Germinal center (tissue), 1 donor: ENCODE measurements at regions not wholly inside any gene's neighbourhood (a gene's known extent, or its start where the extent isn't known, plus 50 kb on each side); places are given as distances from the start of the nearest gene placed in this dataset.
"Not testable (repeated sequence)": the region's sequence is repeated elsewhere in the genome, so short reads cannot be mapped to it uniquely, and the experiment has no call there.

ENCODE experiments used
- DNase-seq: peaks from one replicate; pipeline ENCODE4 v3.0.0; 2012; ENCODE audit warnings: mixed read lengths, low spot score

DNA sequence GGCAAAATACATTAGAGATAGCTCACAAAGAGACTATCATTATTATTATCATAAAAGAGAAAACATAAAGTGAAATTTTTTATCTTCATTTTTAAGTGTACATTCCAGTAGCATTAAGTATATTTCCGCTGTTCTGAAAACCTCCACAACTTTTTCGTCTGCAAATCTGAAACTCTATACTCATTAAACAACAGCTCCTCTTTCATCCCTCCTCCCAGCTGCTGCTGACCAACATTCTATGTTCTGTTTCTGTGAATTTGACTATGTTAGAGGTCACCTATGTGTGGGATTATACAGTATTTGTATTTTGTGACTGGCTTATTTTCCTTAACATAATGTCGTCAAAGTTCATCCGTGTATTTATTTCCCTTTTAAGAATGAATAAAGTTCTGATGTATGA, 429.3 kb upstream of the TPK1 start:
- no peak for DNase-seq

DNA sequence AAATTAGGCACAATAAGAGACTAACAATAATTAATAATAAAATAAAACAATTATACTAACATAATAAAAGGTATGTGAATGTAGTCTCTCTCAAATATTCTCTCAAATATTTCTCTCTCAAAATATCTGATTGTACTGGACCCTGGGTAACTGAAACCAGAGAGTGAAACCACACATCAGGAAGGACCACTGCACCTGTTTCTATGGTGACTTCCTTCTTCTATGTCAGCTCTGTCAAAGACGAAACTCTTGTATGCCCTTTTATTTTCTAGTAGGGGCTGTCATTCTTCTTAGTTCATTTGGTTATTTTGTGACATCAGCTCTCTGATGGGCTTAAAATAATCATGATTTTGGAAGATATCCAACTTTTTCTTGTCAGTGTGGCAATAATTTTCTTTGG, 428.0 kb upstream of the TPK1 start:
- DNase-seq: no peak

DNA sequence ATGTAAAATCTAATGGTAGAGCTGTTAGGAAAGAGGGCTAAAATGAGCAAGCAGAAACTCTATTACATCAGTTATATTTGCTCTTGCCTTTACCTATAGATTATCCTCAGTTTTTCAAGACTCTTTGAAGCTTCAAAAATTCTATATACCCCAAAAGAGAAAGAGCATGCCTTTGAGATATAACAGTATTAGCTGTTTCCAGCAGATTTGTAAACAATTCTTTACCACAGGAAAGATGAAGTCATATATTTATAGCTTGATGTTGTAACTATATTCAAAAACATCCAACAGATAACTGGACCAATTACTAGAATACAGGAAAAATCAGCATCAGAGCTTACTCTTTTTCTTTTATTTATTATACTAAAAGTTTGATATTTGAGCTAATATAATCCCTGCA, 416.2 kb upstream of the TPK1 start:
- DNase-seq: no peak

DNA sequence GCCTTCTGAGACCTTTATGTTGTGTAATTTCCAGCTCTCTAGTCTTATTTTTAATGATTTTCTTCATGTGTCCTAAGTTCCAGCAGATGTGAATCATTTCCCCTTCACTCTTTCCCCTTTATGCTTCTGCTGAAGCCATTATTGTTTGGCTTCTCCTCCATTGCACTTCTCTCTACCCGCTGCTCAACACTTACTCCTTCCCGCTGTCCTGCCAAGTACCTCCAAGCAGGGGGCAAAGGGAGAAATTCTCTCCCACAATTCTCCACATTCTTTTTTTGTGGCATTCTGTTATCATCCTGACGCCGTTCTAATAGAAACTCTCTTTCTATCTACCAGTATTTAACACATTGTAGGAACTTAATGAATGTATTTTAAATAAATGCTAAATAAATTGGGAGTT, 388.9 kb upstream of the TPK1 start:
- no peak for DNase-seq

DNA sequence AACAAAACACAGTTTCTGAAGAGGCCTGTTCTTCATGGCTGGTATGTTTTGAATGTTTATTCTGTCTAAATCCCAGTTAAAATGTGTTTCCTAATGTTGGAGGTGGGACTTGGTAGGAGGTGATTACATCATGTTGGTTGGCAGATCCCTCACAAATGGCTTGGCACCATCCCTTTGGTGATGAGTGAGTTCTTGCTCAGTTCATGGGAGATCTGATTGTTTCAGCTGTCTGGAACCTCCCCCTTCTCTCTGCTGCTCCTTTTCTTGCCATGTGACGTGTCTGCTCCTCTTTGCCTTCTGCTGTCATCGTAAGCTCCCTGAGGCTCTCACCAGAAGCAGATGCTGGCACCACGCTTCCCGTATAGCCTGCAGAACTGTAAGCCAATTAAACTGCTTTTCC, 383.6 kb upstream of the TPK1 start:
- no peak for DNase-seq

DNA sequence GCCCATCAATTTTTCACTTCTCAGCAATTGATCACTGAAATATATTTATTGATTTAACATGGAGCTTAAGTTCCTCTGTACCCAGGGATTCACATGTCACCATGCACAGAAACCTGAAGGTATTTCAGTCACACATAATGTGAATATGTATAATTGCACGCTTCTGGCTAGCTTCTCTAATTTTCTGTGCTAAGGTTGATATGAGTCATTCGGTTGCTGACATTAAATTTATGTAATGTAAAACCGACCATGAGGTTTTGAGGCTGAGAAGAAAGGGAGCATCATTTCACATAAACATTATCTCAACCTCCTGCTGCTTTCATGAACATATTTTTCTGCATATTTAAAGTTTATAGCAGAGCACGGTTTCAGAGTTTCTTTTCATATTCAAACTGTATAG, 381.0 kb upstream of the TPK1 start:
- no peak for DNase-seq

DNA sequence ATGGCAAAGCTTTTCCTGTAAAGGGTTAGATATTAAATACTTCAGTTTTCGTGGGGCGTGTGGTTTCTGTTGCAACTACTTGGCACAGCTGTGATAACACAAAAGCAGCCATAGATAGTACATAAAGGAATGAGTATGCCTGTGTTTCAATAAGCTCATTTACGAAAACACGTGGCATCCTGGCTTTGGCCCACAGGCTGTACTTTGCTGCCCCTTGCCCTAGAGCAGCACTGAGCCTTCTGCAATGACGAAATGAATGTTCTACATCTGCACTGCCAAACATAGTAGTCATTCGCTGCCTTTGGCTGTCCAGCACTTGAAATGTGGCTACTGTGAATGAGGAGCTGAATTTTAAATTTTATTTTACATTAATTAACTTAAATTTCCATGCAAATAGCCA, 376.2 kb upstream of the TPK1 start:
- DNase-seq: no peak

DNA sequence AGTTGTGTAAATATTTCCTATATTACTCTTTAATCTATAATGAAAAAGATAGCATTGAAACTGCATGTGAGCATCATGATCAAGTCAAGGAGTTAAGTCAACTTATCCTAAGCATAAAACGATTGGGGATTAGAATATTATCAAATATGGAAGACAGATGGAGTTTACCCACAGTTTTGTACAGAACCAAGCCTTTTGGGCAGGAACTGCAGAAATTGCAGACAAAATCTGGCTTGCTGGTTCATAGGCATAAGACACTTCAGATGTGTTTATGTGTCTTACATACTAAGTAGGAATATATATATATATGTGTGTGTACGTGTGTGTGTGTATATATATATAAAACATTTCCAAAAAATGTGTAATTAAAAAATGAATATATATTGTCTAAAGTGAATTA, 375.4 kb upstream of the TPK1 start:
- no peak for DNase-seq

DNA sequence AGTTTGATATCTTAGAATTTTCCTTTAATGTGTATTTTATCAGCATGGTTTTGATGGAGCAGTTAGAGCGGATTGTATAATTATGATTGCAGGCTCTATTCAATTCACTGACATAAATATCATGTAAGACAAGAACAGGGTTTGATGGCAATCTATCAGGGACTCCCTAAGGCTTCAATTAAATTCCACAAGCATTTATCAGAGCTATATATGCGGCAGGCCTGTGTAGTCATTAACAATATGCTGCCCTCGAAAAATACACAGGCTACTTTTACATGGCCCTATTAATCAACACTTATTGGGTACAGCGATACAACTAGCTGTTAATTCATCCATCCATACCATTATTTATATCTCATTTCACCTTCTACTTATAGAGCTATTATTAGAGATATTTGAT, 358.1 kb upstream of the TPK1 start:
- DNase-seq: no peak

DNA sequence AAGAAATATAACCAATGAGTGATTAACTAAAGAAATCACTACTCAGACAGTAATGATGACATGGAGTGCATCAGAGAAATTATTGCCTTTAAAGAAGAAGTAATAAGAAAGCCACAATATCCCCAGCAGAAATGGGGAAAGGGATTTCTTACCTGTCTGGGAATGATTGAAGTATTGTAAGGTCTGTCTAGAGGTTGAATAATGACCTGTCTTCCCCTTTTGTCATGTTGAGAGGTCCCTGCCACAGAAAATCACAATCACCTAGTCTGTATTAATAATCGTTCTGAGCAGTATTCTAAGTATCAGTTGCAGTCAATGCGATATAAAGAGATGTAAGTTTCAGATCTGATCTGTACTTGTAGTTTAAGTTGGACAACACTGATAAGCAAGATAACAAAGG, 349.1 kb upstream of the TPK1 start:
- DNase-seq: no peak

DNA sequence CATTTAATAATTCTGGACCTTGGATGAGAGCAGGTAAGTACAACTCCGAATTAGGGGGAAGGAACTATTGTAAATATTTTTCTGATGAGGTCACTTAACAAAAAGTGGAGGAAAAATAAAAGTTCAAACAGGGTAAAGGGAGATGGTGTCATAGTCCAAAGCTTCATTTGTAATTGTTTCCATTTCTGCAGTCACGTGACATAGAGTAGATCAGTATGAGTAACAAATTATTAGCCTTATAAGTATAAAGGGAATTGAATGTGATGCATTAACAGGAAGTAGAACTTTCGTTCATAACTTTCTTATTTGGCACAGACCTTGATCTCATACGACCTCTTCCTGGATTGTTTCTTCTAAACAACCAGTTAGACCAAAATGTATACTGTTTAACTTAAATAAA, 347.2 kb upstream of the TPK1 start:
- no peak for DNase-seq

DNA sequence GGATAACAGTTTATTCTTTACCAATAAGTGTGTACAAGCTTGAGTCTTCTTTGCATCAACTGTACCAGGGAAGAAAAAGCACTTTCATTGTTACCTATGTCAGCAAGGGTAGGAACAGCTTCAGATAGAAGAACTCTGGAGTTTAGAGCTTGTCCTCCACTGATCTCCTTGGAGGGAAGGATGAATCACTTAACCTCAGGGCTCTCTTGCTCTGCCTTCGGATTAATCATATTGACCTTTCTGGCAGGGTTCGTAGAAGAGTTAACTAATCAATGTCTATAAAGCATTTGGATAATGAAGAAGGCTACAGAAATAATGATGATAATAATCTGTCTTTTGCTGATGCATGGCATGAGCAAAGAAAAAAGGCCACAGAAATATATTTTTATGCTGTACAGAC, 339.5 kb upstream of the TPK1 start:
- no peak for DNase-seq

DNA sequence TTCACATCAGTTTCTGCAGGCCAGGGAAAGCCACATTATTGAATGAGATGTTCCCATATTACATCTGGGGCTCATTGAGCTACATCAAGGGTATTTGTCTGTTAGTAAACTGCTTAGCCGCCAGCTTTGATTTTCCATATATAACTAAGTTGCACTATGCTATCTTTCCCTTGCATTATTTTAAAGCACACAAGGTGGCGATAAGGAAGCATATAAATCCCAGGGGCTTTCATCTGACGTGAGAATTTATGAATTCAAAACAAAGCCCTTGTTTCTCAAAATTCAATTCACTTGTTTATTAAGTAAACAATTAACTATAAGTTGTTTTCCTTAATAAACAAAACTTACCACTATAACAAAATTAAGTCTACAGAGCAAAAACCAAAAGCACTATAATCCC, 334.1 kb upstream of the TPK1 start:
- no peak for DNase-seq

DNA sequence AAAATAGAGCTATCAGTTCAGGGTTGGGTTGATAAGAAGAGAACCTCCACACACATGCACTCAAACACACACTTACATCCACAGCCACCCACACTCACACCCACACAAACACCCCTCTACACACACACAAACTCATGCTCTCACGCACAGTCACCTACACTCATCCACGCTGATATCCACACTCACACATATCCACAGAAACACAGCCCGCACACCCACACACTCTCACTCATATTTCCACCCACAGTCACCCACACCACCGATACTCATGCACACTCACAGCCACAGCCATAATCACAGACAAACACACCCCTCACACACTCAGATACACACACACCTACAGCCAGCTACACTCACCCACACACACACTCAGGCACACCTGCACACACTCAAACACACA, 333.0 kb upstream of the TPK1 start:
- DNase-seq: no peak

DNA sequence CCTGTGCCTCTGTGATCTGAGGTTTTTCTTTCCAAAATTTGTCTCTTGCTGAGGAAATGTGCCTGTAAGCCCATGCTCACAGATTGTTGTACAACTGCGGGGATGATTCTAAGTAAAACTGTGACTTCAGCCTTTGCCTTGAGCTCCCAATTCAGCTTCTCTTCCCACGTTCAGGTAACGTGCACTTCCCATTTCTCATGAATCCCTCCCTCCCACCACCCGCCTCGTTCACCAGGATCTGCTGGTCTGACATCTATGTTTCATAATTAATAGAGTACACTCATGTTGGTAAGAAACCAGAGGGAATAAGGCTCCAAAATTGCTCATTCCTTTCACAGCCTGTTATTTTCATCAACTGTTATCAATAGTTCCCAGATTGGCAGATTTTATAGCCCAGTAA, 332.6 kb upstream of the TPK1 start:
- no peak for DNase-seq

DNA sequence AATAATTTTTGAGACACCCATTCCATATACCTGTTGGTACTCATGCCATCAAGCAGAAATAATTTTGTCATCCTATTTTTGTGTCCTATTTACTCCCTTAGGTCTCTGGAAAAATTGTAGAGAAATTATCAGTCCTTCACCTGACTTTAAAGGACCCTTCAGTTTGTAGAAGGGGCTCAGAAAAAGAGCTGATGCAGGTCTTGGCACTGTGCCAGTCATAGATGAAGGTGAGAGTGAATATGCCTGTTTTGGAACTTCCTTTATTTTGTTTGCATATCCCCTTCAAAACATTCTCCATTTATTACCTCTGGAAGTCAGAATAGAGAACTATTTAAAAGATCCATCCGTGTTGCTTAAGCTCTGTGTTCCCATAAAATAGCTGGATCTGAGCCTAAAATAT, 321.0 kb upstream of the TPK1 start:
- DNase-seq: no peak

DNA sequence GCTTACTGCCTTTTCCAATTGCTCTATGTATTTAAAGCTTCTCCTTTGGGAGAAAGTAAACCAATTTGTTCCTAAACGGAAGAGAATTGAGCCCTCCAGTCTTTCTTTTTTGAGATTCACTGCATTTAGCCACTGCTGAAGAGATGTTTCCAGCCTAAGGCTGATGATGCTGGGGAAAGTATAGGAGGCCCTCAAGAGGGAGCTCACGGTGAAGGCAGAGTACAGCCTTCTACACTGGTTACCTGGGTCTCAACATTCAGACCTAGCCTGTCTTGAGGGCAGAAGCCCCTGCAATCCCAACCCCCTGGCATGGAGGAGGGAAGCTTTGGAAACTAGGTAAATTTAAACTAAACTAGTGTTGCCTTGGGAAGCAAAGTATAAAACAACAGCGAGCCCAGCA, 316.7 kb upstream of the TPK1 start:
- DNase-seq: no peak

DNA sequence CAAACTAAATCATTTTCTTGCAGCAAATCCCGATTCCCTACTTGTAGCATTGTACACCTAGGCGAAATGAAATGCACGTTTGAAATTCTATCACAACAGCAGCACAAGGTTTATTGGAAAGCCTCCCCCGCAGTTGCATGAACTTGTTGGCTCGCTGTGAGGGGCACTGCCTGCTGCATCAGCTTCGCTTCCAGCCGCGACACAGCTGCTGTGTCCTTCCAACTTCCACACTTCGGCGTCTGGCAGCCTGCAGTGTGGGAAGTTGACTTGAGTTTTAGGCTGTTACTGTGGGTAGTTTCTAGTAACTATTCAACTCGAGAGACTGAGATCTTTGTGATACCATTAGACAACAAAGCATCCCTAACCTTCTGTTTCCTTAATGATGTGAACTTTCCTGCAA, 315.8 kb upstream of the TPK1 start:
- DNase-seq: no peak

DNA sequence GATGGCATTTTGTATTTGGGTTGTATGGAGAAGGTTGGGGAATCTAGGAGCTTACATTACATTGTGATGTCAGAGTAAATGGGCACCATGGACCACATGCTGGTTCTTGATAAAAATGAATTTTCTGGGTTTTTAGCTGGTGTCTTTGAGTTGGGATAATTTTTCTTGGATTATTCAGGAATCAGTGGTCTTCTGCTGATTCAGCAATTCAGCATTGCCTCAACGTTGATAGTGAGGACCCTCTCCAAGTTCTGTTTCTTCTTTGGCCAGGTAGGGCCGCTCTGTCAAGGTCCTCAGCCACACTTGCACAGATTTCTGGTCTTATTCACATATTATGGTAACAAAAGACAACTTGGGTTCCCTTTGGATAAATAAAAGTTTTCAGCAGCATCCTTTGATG, 312.0 kb upstream of the TPK1 start:
- no peak for DNase-seq

DNA sequence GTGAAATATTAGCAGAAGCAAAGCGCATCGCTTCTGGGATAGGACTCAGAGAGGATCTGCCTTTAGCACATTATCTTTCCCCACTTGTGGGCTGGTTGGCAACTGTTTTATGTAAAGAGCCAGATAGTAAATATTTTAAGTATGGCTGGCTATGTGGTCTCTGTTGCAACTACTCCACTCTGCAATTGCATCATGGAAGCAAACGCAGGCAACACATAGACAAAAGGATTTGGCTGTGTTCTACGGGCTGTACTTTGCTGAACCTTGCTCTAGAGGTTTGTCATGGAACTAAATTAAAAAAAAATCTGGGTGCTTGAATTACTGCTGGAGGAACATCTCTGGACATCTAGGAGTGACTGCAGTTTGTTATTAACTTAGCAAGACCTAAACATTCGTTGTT, 307.8 kb upstream of the TPK1 start:
- no peak for DNase-seq

DNA sequence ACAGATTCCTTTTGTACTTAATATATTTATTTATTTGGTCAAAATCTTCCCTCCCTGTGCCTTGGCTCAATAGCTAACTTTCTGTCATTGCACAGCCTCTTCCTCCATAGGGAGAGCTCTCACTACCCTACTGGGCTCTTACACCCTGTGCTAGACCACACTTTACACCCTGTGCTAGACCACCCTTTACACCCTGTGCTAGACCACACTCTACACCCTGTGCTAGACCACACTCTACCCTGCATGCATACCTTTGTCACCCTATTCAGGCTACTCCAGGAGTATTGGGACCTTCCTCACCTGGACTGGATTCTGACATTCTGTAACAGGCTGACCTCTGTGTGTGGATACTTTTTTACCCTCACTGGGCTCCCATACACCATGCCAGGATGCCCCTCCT, 298.5 kb upstream of the TPK1 start:
- DNase-seq: no peak

DNA sequence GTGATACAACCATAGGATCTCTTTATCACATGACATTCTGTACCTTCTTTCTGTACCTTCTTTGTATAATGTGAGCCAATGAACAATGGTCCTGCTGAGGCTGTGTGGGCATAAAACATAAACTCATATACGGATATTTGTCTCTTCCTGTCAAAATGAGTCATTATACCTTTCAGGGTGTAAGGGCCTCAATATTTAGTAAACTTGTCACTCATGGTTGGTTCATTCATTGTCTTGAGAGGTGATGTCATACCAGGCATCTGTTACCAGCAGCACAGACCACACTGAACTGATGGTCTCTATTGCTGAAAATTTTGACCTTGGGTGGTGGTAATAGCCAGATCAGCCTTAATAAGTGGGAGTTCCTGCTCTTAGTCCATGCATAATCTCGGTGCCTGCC, 287.6 kb upstream of the TPK1 start:
- no peak for DNase-seq

DNA sequence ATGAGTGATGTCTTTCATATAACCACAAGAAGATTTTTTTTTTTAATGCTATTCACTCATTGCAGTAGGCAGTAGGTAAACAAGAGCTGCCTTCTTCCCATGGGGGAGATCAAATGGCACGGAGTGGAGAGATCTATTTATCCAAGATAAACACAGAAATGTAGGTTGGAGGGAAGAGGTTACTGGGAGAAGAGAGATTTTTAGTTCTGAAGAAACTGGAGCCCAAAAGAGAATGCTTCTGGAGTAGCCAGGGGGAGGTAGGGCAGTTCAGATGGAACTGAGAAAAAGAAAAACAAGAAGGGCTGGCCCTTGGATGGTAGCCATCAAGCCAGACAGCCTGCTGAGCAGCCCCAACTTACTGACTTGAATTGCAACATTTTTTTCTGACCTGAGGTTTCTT, 270.1 kb upstream of the TPK1 start:
- DNase-seq: no peak

DNA sequence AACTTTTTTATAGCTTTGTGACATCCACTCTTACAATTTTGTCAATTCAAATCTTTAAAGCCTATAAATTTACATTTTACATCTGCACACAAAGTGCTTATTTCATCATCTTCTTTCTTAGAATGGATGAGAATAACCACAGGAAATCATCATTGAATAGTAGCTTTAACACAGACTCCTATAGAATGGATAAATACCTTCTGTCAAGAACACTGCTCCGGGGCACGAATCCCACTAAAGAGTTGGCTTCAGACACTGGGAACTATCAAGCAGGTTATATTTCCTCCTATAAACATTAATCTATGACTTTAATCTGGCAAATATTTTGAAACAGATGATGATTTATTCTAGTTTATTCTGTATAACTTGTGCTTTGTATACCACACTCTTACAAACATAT, 269.7 kb upstream of the TPK1 start:
- no peak for DNase-seq

DNA sequence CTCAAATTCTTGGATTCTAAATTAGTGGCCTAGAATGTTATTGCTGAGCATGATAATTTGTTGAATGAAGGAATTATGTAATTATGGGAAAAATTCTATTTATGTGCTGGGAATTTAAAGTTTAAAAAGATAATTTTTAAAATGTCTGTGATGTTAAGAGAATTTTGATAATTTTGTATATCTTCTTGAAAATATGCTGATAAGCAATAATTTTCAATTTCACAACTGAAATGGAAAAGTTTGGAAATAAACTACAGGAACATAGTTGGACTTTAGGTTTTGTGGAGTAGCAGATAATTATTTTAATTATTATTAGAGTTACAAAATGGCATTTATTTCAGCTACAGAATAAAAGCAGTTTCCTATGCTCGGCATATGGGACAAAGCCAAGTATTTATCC, 268.5 kb upstream of the TPK1 start:
- no peak for DNase-seq

DNA sequence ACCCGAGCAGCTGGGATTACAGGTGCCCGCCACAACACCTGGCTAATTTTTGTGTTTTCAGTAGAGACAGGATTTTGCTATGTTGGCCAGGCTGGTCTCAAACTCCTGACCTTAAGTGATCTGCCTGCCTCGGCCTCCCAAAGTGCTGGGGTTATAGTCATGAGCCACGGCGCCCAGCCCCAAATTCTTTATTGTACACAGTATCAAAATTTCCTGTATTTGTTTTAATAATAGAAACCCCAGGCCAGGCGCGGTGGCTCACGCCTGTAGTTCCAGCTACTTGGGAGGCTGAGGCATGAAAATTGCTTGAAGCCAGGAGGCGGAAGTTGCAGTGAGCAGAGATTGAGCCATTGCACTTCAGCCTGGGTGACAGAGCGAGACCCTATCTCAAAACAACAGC, 266.3 kb upstream of the TPK1 start:
- DNase-seq: not testable (repeated sequence)
